Endodermal cell (in vitro differentiated cells): ENCODE measurements at regions not wholly inside any gene's neighbourhood (a gene's known extent, or its start where the extent isn't known, plus 50 kb on each side); places are given as distances from the start of the nearest gene placed in this dataset.

Experiments used
- DNase-seq: peaks from one replicate; pipeline ENCODE4 v3.0.0-alpha.2; 2017
- H3K27ac ChIP-seq: 2 replicates; pipeline ENCODE4 v1.5.1; 2013; ENCODE audit warnings: mild to moderate bottlenecking, low read depth, low read length, moderate library complexity
- H3K27me3 ChIP-seq: 2 replicates; pipeline ENCODE4 v1.6.1; 2013; ENCODE audit warnings: mild to moderate bottlenecking, low read length, moderate library complexity; ENCODE audit not compliant: insufficient read depth, control insufficient read depth, poor library complexity, severe bottlenecking
- H3K36me3 ChIP-seq: 2 replicates; pipeline ENCODE4 v1.7.0; 2013; ENCODE audit warnings: mild to moderate bottlenecking, low read length, moderate library complexity; ENCODE audit not compliant: control insufficient read depth, insufficient read depth
- H3K4me1 ChIP-seq: one replicate; pipeline ENCODE4 v1.7.0; 2013; ENCODE audit warnings: low read length; ENCODE audit not compliant: control insufficient read depth, insufficient read depth
- H3K4me3 ChIP-seq: 2 replicates; pipeline ENCODE4 v1.5.1; 2013; ENCODE audit warnings: mild to moderate bottlenecking, low read length, moderate library complexity
- H3K9ac ChIP-seq: 2 replicates; pipeline ENCODE4 v1.6.1; 2013; ENCODE audit warnings: mild to moderate bottlenecking, low read length, moderate library complexity; ENCODE audit not compliant: poor library complexity, severe bottlenecking; ENCODE audit errors: extremely low read depth
- H3K9me3 ChIP-seq: 2 replicates; pipeline ENCODE4 v1.6.1; 2013; ENCODE audit warnings: mild to moderate bottlenecking, low read length, moderate library complexity; ENCODE audit not compliant: control insufficient read depth
- H3K27ac Mint-ChIP-seq: 2 replicates; pipeline ENCODE4 v1.8.0; 2020; ENCODE audit warnings: mixed read lengths
- H3K27me3 Mint-ChIP-seq: 2 replicates; pipeline ENCODE4 v1.8.0; 2021; ENCODE audit warnings: mild to moderate bottlenecking, mixed read lengths; ENCODE audit not compliant: insufficient read depth
- H3K36me3 Mint-ChIP-seq: 2 replicates; pipeline ENCODE4 v1.8.0; 2020; ENCODE audit warnings: low read depth, mixed read lengths
- H3K4me1 Mint-ChIP-seq: 2 replicates; pipeline ENCODE4 v1.8.0; 2020; ENCODE audit warnings: mixed read lengths
- H3K4me3 Mint-ChIP-seq: 2 replicates; pipeline ENCODE4 v1.8.0; 2020; ENCODE audit warnings: mild to moderate bottlenecking, moderate library complexity, mixed read lengths
- H3K9me3 Mint-ChIP-seq: 2 replicates; pipeline ENCODE4 v1.8.0; 2020; ENCODE audit warnings: mild to moderate bottlenecking, mixed read lengths
- WGBS, 2 experiments: methylation state at CpG; one replicate each; pipeline versions ENCODE4 v1.1.5 to v1.1.7; 2013; ENCODE audit warnings: missing lambda C conversion rate in 2 of 2, mixed read lengths in 1 of 2; ENCODE audit not compliant: insufficient coverage in 1 of 2, insufficient read length in 1 of 2; 5-methylcytosine and 5-hydroxymethylcytosine counted together
- TF ChIP-seq, protein P1 (sequence below): fragments of 200-600 bp; sonication (generic); conservative IDR thresholded peaks from 2 replicates; pipeline ENCODE4 v1.5.0; 2021; ENCODE audit warnings: antibody characterized with exemption, mild to moderate bottlenecking

DNA sequence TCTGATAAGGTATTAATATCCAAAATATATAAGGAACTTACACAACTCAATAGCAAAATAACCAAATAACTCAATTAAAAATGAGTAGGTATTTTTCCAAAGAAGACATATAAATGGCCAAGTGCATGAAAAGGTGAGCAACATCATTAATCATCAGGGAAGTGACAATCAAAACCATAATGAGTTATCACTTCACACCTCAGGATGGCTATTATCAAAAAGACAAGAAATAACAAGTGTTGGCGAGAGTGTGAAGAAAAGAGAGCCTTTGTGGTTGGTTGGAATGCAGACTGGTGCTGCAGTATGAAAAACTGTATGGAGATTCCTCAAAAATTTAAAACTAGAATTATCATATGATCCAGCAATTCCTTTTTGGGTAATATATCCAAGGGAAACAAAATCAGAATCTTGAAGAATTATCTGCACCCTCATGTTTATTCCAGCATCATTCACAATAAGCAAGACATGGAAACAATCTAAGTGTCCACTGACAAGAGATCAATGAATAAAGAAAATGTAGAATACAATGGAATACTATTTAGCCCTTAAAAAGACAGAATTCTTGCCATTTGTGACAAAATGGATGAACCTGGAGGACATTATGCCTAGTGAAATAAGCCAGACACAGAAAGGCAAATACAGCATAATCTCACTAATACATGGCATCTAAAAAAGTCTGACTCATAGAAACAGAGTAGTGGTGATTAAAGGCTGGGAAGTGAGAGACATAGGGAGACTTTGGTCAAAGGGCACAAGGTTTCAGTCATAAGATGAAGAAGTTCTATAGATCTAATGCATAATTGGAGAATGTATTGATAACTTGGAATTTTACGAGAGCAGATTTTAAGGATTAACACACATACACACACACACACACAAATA is 175.6 kb downstream of the FOXA2 start:
- H3K36me3 ChIP-seq = no peaks in the 10 kb centered on the region
- no peaks in the 10 kb centered on the region for H3K9me3 Mint-ChIP-seq
- no peak overlapping the region for H3K27ac Mint-ChIP-seq
- TF ChIP-seq, protein P1, sequence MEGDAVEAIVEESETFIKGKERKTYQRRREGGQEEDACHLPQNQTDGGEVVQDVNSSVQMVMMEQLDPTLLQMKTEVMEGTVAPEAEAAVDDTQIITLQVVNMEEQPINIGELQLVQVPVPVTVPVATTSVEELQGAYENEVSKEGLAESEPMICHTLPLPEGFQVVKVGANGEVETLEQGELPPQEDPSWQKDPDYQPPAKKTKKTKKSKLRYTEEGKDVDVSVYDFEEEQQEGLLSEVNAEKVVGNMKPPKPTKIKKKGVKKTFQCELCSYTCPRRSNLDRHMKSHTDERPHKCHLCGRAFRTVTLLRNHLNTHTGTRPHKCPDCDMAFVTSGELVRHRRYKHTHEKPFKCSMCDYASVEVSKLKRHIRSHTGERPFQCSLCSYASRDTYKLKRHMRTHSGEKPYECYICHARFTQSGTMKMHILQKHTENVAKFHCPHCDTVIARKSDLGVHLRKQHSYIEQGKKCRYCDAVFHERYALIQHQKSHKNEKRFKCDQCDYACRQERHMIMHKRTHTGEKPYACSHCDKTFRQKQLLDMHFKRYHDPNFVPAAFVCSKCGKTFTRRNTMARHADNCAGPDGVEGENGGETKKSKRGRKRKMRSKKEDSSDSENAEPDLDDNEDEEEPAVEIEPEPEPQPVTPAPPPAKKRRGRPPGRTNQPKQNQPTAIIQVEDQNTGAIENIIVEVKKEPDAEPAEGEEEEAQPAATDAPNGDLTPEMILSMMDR = no peak
- no peak overlapping the region for H3K27ac ChIP-seq
- H3K4me3 Mint-ChIP-seq = no peak overlapping the region
- H3K27me3 ChIP-seq = no peaks in the 10 kb centered on the region
- H3K27me3 Mint-ChIP-seq = no peaks in the 10 kb centered on the region
- H3K9me3 ChIP-seq = peaks cover 6% of the 10 kb centered on the region
- peaks cover 25% of the 10 kb centered on the region for H3K4me1 ChIP-seq
- no peak overlapping the region for H3K4me3 ChIP-seq
- no peak for DNase-seq
- WGBS, 2 experiments = 86% methylated on average over 1 of the region's 2 CpGs; no CpG with 5 or more reads in 1 of the 2 experiments
- no peak overlapping the region for H3K9ac ChIP-seq
- peaks cover 36% of the 10 kb centered on the region for H3K4me1 Mint-ChIP-seq
- no peaks in the 10 kb centered on the region for H3K36me3 Mint-ChIP-seq

DNA sequence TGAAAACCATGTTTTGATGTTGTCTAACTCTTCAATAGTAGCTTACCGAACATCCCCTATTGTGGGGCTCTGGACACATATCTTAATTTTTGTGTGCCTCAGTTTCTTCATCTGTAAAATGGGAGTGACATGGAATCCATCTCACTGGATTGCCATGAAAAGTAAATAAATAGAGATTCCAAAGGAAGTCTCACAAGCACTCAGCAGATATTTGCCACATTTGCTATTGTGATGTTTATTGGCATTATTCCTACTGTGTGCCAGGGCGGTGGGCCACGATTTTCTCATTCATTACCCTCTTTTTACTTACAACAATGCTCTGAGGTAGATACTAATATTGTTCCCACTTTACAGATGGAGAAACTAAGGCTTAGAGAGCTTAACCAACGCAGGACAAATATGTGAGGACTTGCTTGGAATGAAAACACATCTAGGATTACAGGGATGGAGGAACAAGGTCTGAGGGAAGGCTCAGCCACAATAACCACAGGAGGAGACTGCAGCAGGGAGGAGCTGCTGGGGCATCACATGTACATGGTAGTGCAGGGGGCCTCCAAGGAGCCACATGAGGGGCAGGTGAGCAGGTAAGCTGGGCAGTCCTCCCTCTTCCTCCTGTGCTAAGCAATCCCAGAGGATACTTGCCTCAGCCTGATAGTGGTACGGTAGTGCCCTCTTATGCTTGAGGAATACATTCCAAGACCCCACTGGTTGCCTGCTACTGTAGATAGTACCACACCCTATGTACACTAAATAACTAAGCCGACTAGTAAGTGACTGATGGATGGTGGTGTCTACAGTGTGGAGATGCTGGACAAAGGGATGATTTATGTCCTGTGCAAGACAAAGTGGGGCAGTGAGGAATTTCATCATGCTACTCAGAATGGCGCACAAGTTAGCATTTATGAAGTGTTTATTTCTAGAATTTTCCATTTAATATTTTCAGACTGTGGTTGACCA is 176.9 kb downstream of the FOXA2 start:
- Mint-ChIP-seq H3K36me3 (no peaks in the 10 kb centered on the region), H3K27ac (no peak overlapping the region), H3K9me3 (no peaks in the 10 kb centered on the region), H3K27me3 (no peaks in the 10 kb centered on the region), H3K4me3 (no peak overlapping the region), H3K4me1 (peaks cover 44% of the 10 kb centered on the region)
- Histone ChIP-seq H3K4me3 (no peak overlapping the region), H3K27me3 (no peaks in the 10 kb centered on the region), H3K27ac (no peak overlapping the region), H3K9me3 (peaks cover 6% of the 10 kb centered on the region), H3K9ac (no peak overlapping the region), H3K36me3 (no peaks in the 10 kb centered on the region), H3K4me1 (peaks cover 28% of the 10 kb centered on the region)
- TF ChIP-seq, protein P1 = no peak
- DNase-seq = no peak
- 91 to 100% methylated on average over 1 to 7 of the region's 7 CpGs for WGBS, 2 experiments

DNA sequence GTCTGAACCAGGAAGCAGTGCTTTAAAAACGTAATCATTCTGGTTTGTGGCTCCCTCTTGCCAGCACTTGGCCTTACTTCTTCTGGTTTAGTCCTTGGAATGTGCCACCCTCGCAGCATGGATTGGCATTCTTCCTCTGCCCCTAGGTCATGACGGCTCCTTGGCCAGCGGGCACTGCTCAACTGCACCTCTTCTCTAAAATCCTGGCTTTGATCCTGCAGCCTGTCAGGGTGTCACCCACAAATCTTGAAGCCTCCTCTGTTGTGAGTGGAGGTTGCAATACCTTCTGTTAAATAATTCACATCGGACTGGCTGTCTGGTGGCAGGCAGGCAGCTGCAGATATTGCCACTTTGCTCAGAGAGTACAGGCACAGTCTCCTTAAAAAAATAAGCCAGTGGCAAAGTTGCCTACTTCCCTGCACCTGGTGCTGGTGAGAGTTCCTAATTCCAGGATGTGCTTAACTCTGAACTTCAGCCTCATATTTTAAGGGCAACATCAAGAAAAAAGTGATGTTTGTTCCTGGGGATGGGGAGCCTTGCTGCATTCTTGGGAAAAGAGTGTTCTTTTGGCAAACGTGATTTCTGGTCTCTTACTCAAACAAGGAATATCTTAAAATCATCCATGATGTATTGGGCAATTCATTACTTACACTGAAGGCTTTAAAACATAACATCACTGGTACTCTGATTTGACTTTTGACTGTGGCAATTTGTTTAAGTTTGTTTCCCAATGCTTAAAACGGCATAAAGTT is 179.8 kb downstream of the FOXA2 start:
- Histone ChIP-seq H3K27ac (peak overlapping the region; percentile 67), H3K4me3 (no peak overlapping the region), H3K27me3 (no peaks in the 10 kb centered on the region), H3K9ac (no peak overlapping the region), H3K9me3 (peaks cover 6% of the 10 kb centered on the region), H3K4me1 (peaks cover 16% of the 10 kb centered on the region), H3K36me3 (no peaks in the 10 kb centered on the region)
- H3K4me1 Mint-ChIP-seq = peaks cover 36% of the 10 kb centered on the region
- H3K4me3 Mint-ChIP-seq = no peak overlapping the region
- H3K27me3 Mint-ChIP-seq = no peaks in the 10 kb centered on the region
- no peak for DNase-seq
- H3K36me3 Mint-ChIP-seq = no peaks in the 10 kb centered on the region
- WGBS, 2 experiments = 60 to 71% methylated on average over 4 to 6 of the region's 7 CpGs
- TF ChIP-seq, protein P1 = no peak
- no peaks in the 10 kb centered on the region for H3K9me3 Mint-ChIP-seq
- H3K27ac Mint-ChIP-seq = no peak overlapping the region
